SK-N-SH (cell line): ENCODE measurements at regions not wholly inside any gene's neighbourhood (a gene's known extent, or its start where the extent isn't known, plus 50 kb on each side); places are given as distances from the start of the nearest gene placed in this dataset.

Experiments
- CTCF ChIA-PET: fragments of 300-600, 350-600 bp; formaldehyde crosslinking; extraction: SDS; loops from one replicate; lab custom pipeline; 2021; lab: Yijun Ruan, JAX
- POLR2A ChIA-PET: fragments of 350-600 bp; sonication (Branson Sonifier 250); formaldehyde crosslinking; extraction: SDS; loops from one replicate; lab custom pipeline; 2020; ENCODE audit warnings: antibody characterized with exemption, inconsistent platforms; lab: Yijun Ruan, JAX
- DNase-seq: peaks from one replicate; pipeline ENCODE4 v3.0.0; 2012
- H2AFZ ChIP-seq: fragments of 200-600 bp; sonication (generic); 2 replicates; pipeline ENCODE4 v1.8.1; 2016; ENCODE audit warnings: antibody characterized with exemption, mild to moderate bottlenecking, low read depth
- H3F3A ChIP-seq: fragments of 200-600 bp; sonication (generic); replicated peaks from 2 replicates; pipeline ENCODE3; 2016; ENCODE audit warnings: antibody characterized with exemption, mild to moderate bottlenecking; ENCODE audit not compliant: insufficient read depth
- H3K27ac ChIP-seq, 2 experiments: fragments of 200-500 bp in 1 of 2; fragments of 200-600 bp in 1 of 2; sonication (Bioruptor generic) in 1 of 2; sonication (generic), shearing (Covaris generic) in 1 of 2; 2 replicates each; pipeline versions ENCODE4 v1.5.1 to v1.6.1; 2014 to 2016; ENCODE audit warnings: low read depth in 2 of 2, inconsistent platforms in 1 of 2, low read length in 1 of 2, mild to moderate bottlenecking in 1 of 2, mixed read lengths in 1 of 2
- H3K27me3 ChIP-seq: fragments of 200-600 bp; sonication (generic), shearing (Covaris generic); 2 replicates; pipeline ENCODE4 v1.6.1; 2016; ENCODE audit warnings: mixed run types; ENCODE audit not compliant: insufficient read depth
- H3K36me3 ChIP-seq, 2 experiments: fragments of 200-500 bp in 1 of 2; fragments of 200-600 bp in 1 of 2; sonication (Bioruptor generic) in 1 of 2; sonication (generic) in 1 of 2; replicated peaks in 1 of 2; 2 replicates each; pipeline versions ENCODE3 to v1.5.1; 2014 to 2016; ENCODE audit warnings: low read length in 1 of 2, mild to moderate bottlenecking in 1 of 2; ENCODE audit not compliant: insufficient read depth in 2 of 2, control insufficient read depth in 1 of 2
- H3K4me1 ChIP-seq, 2 experiments: fragments of 200-500 bp in 1 of 2; fragments of 200-600 bp in 1 of 2; sonication (Bioruptor generic) in 1 of 2; sonication (generic), shearing (Covaris generic) in 1 of 2; 2 replicates each; pipeline versions ENCODE4 v1.5.1 to v1.6.1; 2014 to 2016; ENCODE audit warnings: low read depth in 1 of 2, low read length in 1 of 2, mixed run types in 1 of 2; ENCODE audit not compliant: insufficient read depth in 2 of 2, control insufficient read depth in 1 of 2
- H3K4me2 ChIP-seq: fragments of 200-600 bp; sonication (generic), shearing (Covaris generic); 2 replicates; pipeline ENCODE4 v1.6.1; 2017; ENCODE audit warnings: mixed run types
- H3K4me3 ChIP-seq, 2 experiments: fragments of 200-500 bp in 1 of 2; fragments of 200-600 bp in 1 of 2; sonication (Bioruptor generic) in 1 of 2; sonication (generic), shearing (Covaris generic) in 1 of 2; 2 replicates each; pipeline versions ENCODE4 v1.5.1 to v1.8.1; 2014 to 2016; ENCODE audit warnings: low read depth in 2 of 2, inconsistent platforms in 1 of 2, low read length in 1 of 2, mild to moderate bottlenecking in 1 of 2, mixed read lengths in 1 of 2, moderate library complexity in 1 of 2
- H3K79me2 ChIP-seq: fragments of 200-600 bp; sonication (generic); 2 replicates; pipeline ENCODE4 v1.8.1; 2017; ENCODE audit warnings: mild to moderate bottlenecking; ENCODE audit not compliant: insufficient read depth
- H3K9ac ChIP-seq: fragments of 200-600 bp; sonication (generic); 2 replicates; pipeline ENCODE4 v1.6.1; 2017; ENCODE audit warnings: mixed run types
- H3K9me2 ChIP-seq: fragments of 200-600 bp; sonication (generic); 2 replicates; pipeline ENCODE4 v1.6.1; 2017; ENCODE audit warnings: mixed run types
- H3K9me3 ChIP-seq: fragments of 200-600 bp; sonication (generic); 2 replicates; pipeline ENCODE4 v1.6.1; 2017; ENCODE audit warnings: mixed run types, mild to moderate bottlenecking, moderate library complexity
- H4K20me1 ChIP-seq: fragments of 200-600 bp; sonication (generic); 2 replicates; pipeline ENCODE4 v1.6.1; 2017; ENCODE audit warnings: mild to moderate bottlenecking, mixed run types; ENCODE audit not compliant: insufficient read depth
- CTCF ChIP-seq: fragments of 200-600 bp; sonication (generic); IDR thresholded peaks from 2 replicates; pipeline ENCODE4 v1.6.1; 2017; ENCODE audit warnings: antibody characterized with exemption, mild to moderate bottlenecking, moderate library complexity
- ELF1 ChIP-seq: IDR thresholded peaks from 2 replicates; pipeline ENCODE4 v1.4.0; 2012
- EP300 ChIP-seq, 2 experiments: IDR thresholded peaks; 2 replicates each; pipeline versions ENCODE4 v1.4.0 to v1.6.1; 2012; ENCODE audit warnings: borderline replicate concordance in 1 of 2, low read depth in 1 of 2, low read length in 1 of 2
- FOSL2 ChIP-seq: IDR thresholded peaks from 2 replicates; pipeline ENCODE4 v1.4.0; 2012; ENCODE audit warnings: low read depth, mild to moderate bottlenecking, moderate library complexity, borderline replicate concordance
- GABPA ChIP-seq: IDR thresholded peaks from 2 replicates; pipeline ENCODE4 v1.4.0; 2012; ENCODE audit warnings: low read depth, mild to moderate bottlenecking
- IRF3 ChIP-seq: fragments of 150-350 bp; IDR thresholded peaks from 2 replicates; pipeline ENCODE4 v1.6.1; 2016; ENCODE audit warnings: mild to moderate bottlenecking, low read depth, low read length
- MAX ChIP-seq: IDR thresholded peaks from 2 replicates; pipeline ENCODE4 v1.4.0; 2012; ENCODE audit warnings: low read depth
- SIN3A ChIP-seq: IDR thresholded peaks from 2 replicates; pipeline ENCODE4 v1.6.1; 2012; ENCODE audit warnings: low read depth, mild to moderate bottlenecking, low read length, moderate library complexity, borderline replicate concordance
- TEAD4 ChIP-seq: IDR thresholded peaks from 2 replicates; pipeline ENCODE4 v1.4.0; 2012; ENCODE audit warnings: mild to moderate bottlenecking, borderline replicate concordance; ENCODE audit not compliant: insufficient read depth
- ZBTB33 ChIP-seq: IDR thresholded peaks from 2 replicates; pipeline ENCODE4 v1.4.0; 2012; ENCODE audit warnings: low read depth, borderline replicate concordance
- WGBS: methylation state at CpG from one replicate; pipeline ENCODE4 v1.1.6; 2017; ENCODE audit warnings: low lambda C conversion rate; 5-methylcytosine and 5-hydroxymethylcytosine counted together

GRCh38 chr12:14278294-14278953, 87.1 kb upstream of the ATF7IP start (continued):
- TF ChIP-seq ELF1, result no peak

- Histone ChIP-seq H3K9me2 (no peaks in the 10 kb centered on the region), H3K9ac (no peak overlapping the region), H3K9me3 (no peaks in the 10 kb centered on the region), H3K4me2 (no peak overlapping the region), H3K4me1 (no peaks in the 10 kb centered on the region), H3K36me3 (no peaks in the 10 kb centered on the region), H3F3A (no peaks in the 10 kb centered on the region), H3K4me3 (no peak overlapping the region), H3K27ac (no peak overlapping the region), H3K27me3 (no peaks in the 10 kb centered on the region), H2AFZ (no peak overlapping the region), H4K20me1 (no peaks in the 10 kb centered on the region), H3K79me2 (no peaks in the 10 kb centered on the region)
- TF ChIP-seq SIN3A, result no peak
- no peak for TF ChIP-seq FOSL2
- no peak for TF ChIP-seq CTCF
- no peak for TF ChIP-seq EP300 (IDR thresholded peaks at IDR 0.05; ENCODE audit: borderline replicate concordance in 1 of 2, low read depth in 1 of 2, low read length in 1 of 2)
- TF ChIP-seq GABPA, result no peak
- no peak for TF ChIP-seq ZBTB33
- TF ChIP-seq TEAD4, result no peak
- TF ChIP-seq IRF3, result no peak
- no peak for TF ChIP-seq MAX
- ChIA-PET POLR2A (no interaction called here), CTCF (no interaction called here)
- 22% methylated on average over 6 of the region's 6 CpGs for WGBS
- no peak for DNase-seq
These were observed 85.6 kb upstream of the ATF7IP start for GRCh38 chr12:14279845-14280244.
